ENCODE measurements at regions not wholly inside any gene's neighbourhood (a gene's known extent, or its start where the extent isn't known, plus 50 kb on each side); places are given as distances from the start of the nearest gene placed in this dataset.
"Not testable (repeated sequence)": the region's sequence is repeated elsewhere in the genome, so short reads cannot be mapped to it uniquely, and the experiment has no call there.

GRCh38 chr4:104330125-104330905, 164.4 kb downstream of the CXXC4 start:
- in situ Hi-C loops (cut with HindIII; ENCODE audit: low sequenced_read_pairs) = no loop called here

GRCh38 chr4:104326991-104327694, 167.6 kb downstream of the CXXC4 start:
- in situ Hi-C loops (cut with HindIII; ENCODE audit: low sequenced_read_pairs) = not testable (repeated sequence)

- in situ Hi-C loops (cut with HindIII; ENCODE audit: low sequenced_read_pairs) = no loop called here
Observed at GRCh38 chr4:104302731-104303130, 192.0 kb downstream of the CXXC4 start.

GRCh38 chr4:104294811-104295210, 199.9 kb downstream of the CXXC4 start:
- in situ Hi-C loops (cut with HindIII; ENCODE audit: low sequenced_read_pairs) = loop anchor here (10.0 kb wide), 1 partner anchor 60 kb away; no protein-coding TSS in a partner anchor

GRCh38 chr4:104286867-104287266, 207.8 kb downstream of the CXXC4 start:
- in situ Hi-C loops (cut with HindIII; ENCODE audit: low sequenced_read_pairs) = no loop called here

GRCh38 chr4:104283303-104283702, 211.4 kb downstream of the CXXC4 start:
- in situ Hi-C loops (cut with HindIII; ENCODE audit: low sequenced_read_pairs) = no loop called here

GRCh38 chr4:104279744-104280143, 214.9 kb downstream of the CXXC4 start:
- in situ Hi-C loops (cut with HindIII; ENCODE audit: low sequenced_read_pairs) = no loop called here

- in situ Hi-C loops (cut with HindIII; ENCODE audit: low sequenced_read_pairs) = no loop called here
Observed at GRCh38 chr4:104272966-104273365, 221.7 kb downstream of the CXXC4 start.

GRCh38 chr4:104269603-104270002, 225.1 kb downstream of the CXXC4 start:
- in situ Hi-C loops (cut with HindIII; ENCODE audit: low sequenced_read_pairs) = not testable (repeated sequence)

GRCh38 chr4:104263100-104263499, 231.6 kb downstream of the CXXC4 start:
- in situ Hi-C loops (cut with HindIII; ENCODE audit: low sequenced_read_pairs) = no loop called here

GRCh38 chr4:104262678-104263077, 232.0 kb downstream of the CXXC4 start:
- in situ Hi-C loops (cut with HindIII; ENCODE audit: low sequenced_read_pairs) = no loop called here

GRCh38 chr4:104248726-104249125, 246.0 kb downstream of the CXXC4 start:
- in situ Hi-C loops (cut with HindIII; ENCODE audit: low sequenced_read_pairs) = no loop called here

- in situ Hi-C loops (cut with HindIII; ENCODE audit: low sequenced_read_pairs) = loop anchor here (10.0 kb wide), 1 partner anchor 59 kb away; no protein-coding TSS in a partner anchor
Observed at GRCh38 chr4:104235967-104236366, 258.7 kb downstream of the CXXC4 start.

GRCh38 chr4:104217526-104217925, 277.2 kb downstream of the CXXC4 start:
- in situ Hi-C loops (cut with HindIII; ENCODE audit: low sequenced_read_pairs) = no loop called here

- in situ Hi-C loops (cut with HindIII; ENCODE audit: low sequenced_read_pairs) = no loop called here
Observed at GRCh38 chr4:104211657-104212056, 283.0 kb downstream of the CXXC4 start.

GRCh38 chr4:104210420-104210819, 284.3 kb downstream of the CXXC4 start:
- in situ Hi-C loops (cut with HindIII; ENCODE audit: low sequenced_read_pairs) = no loop called here

GRCh38 chr4:104206784-104207183, 287.9 kb downstream of the CXXC4 start:
- in situ Hi-C loops (cut with HindIII; ENCODE audit: low sequenced_read_pairs) = no loop called here

GRCh38 chr4:104205116-104205515, 289.6 kb downstream of the CXXC4 start:
- in situ Hi-C loops (cut with HindIII; ENCODE audit: low sequenced_read_pairs) = no loop called here

GRCh38 chr4:104188301-104188700, 306.4 kb downstream of the CXXC4 start:
- in situ Hi-C loops (cut with HindIII; ENCODE audit: low sequenced_read_pairs) = no loop called here

GRCh38 chr4:104169437-104169836, 325.3 kb downstream of the CXXC4 start:
- in situ Hi-C loops (cut with HindIII; ENCODE audit: low sequenced_read_pairs) = no loop called here

GRCh38 chr4:104166749-104167148, 327.9 kb downstream of the CXXC4 start:
- in situ Hi-C loops (cut with HindIII; ENCODE audit: low sequenced_read_pairs) = no loop called here

GRCh38 chr4:104163820-104164219, 330.9 kb downstream of the CXXC4 start:
- in situ Hi-C loops (cut with HindIII; ENCODE audit: low sequenced_read_pairs) = no loop called here

Measured in DLD1 (cell line).